Smooth muscle cell (in vitro differentiated cells): ENCODE measurements at regions not wholly inside any gene's neighbourhood (a gene's known extent, or its start where the extent isn't known, plus 50 kb on each side); places are given as distances from the start of the nearest gene placed in this dataset.
A peak's percentile ranks its signal among the peaks of the same experiment; 100 is the strongest.

ENCODE experiments used
- DNase-seq: peaks from one replicate; lab custom pipeline; 2025; ENCODE audit not compliant: unreplicated experiment; lab: John Stamatoyannopoulos, UW
- H2AFZ ChIP-seq: fragments of 200-600 bp; sonication (generic); 2 replicates; pipeline ENCODE4 v1.6.0; 2016; ENCODE audit warnings: antibody characterized with exemption, low read depth, mild to moderate bottlenecking
- H3F3A ChIP-seq: fragments of 200-600 bp; sonication (generic); 2 replicates; pipeline ENCODE4 v1.6.0; 2017; ENCODE audit warnings: antibody characterized with exemption, low read depth
- H3K27ac ChIP-seq: fragments of 200-600 bp; sonication (generic); 2 replicates; pipeline ENCODE4 v1.5.1; 2016; ENCODE audit warnings: low read depth, mild to moderate bottlenecking
- H3K27me3 ChIP-seq: fragments of 200-600 bp; sonication (generic); 2 replicates; pipeline ENCODE4 v1.6.1; 2016; ENCODE audit warnings: low read depth, mild to moderate bottlenecking
- H3K36me3 ChIP-seq: fragments of 200-600 bp; sonication (generic); 2 replicates; pipeline ENCODE4 v1.5.1; 2016; ENCODE audit warnings: low read depth
- H3K4me1 ChIP-seq: fragments of 200-600 bp; sonication (generic); 2 replicates; pipeline ENCODE4 v1.5.1; 2016; ENCODE audit warnings: low read depth
- H3K4me2 ChIP-seq: fragments of 200-600 bp; sonication (generic); 2 replicates; pipeline ENCODE4 v1.6.0; 2016; ENCODE audit warnings: mild to moderate bottlenecking
- H3K4me3 ChIP-seq: fragments of 200-600 bp; sonication (generic); 2 replicates; pipeline ENCODE4 v1.5.1; 2016; ENCODE audit warnings: mild to moderate bottlenecking
- H3K79me2 ChIP-seq: fragments of 200-600 bp; sonication (generic); 2 replicates; pipeline ENCODE4 v1.6.0; 2016; ENCODE audit warnings: low read depth, mild to moderate bottlenecking
- H3K9ac ChIP-seq: fragments of 200-600 bp; sonication (generic); 2 replicates; pipeline ENCODE4 v1.6.0; 2016; ENCODE audit warnings: low read depth
- H3K9me3 ChIP-seq: fragments of 200-600 bp; sonication (generic); replicated peaks from 2 replicates; pipeline ENCODE4 v1.5.1; 2016; ENCODE audit warnings: low read depth
- H4K20me1 ChIP-seq: fragments of 200-600 bp; sonication (generic); 2 replicates; pipeline ENCODE4 v1.6.0; 2016; ENCODE audit warnings: low read depth
- WGBS: methylation state at CpG from one replicate; pipeline ENCODE4 v1.1.7; 2016; ENCODE audit warnings: low lambda C conversion rate; 5-methylcytosine and 5-hydroxymethylcytosine counted together
- TF ChIP-seq, protein P1 (sequence below): fragments of 200-600 bp; sonication (generic); IDR thresholded peaks from 2 replicates; pipeline ENCODE4 v1.5.1; 2017; ENCODE audit warnings: borderline replicate concordance, mild to moderate bottlenecking, antibody characterized with exemption; ENCODE audit not compliant: insufficient read depth, poor library complexity, severe bottlenecking

DNA sequence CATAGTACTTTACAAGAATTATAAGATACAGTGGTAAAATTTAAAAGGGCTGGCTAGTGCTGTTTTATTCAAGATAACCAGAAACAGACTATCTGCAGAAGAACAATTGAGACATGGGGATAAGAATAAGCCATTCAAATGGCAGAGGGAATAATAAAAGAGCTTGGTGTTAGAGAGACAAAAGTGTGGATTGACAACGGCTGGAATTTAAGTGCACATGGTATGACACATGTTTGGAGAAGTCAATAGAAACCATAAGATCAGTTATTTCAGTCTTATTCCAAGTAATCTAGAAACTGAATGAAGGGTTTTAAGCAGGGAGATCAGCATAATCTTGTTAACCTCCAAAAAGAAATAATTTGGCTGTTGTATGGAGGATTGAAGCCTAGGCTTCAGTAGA lies 1205.5 kb upstream of the CITED2 start:
- no peak overlapping the region for H3K27ac ChIP-seq
- H3K4me1 ChIP-seq, result no peaks in the 10 kb centered on the region
- no peaks in the 10 kb centered on the region for H3F3A ChIP-seq
- 76% methylated on average over 1 of the region's 1 CpG for WGBS
- no peaks in the 10 kb centered on the region for H3K27me3 ChIP-seq
- H3K4me2 ChIP-seq, result no peak overlapping the region
- no peaks in the 10 kb centered on the region for H4K20me1 ChIP-seq
- no peaks in the 10 kb centered on the region for H3K36me3 ChIP-seq
- no peaks in the 10 kb centered on the region for H3K9me3 ChIP-seq
- no peak overlapping the region for H2AFZ ChIP-seq
- H3K9ac ChIP-seq, result no peak overlapping the region
- no peaks in the 10 kb centered on the region for H3K79me2 ChIP-seq
- TF ChIP-seq, protein P1, sequence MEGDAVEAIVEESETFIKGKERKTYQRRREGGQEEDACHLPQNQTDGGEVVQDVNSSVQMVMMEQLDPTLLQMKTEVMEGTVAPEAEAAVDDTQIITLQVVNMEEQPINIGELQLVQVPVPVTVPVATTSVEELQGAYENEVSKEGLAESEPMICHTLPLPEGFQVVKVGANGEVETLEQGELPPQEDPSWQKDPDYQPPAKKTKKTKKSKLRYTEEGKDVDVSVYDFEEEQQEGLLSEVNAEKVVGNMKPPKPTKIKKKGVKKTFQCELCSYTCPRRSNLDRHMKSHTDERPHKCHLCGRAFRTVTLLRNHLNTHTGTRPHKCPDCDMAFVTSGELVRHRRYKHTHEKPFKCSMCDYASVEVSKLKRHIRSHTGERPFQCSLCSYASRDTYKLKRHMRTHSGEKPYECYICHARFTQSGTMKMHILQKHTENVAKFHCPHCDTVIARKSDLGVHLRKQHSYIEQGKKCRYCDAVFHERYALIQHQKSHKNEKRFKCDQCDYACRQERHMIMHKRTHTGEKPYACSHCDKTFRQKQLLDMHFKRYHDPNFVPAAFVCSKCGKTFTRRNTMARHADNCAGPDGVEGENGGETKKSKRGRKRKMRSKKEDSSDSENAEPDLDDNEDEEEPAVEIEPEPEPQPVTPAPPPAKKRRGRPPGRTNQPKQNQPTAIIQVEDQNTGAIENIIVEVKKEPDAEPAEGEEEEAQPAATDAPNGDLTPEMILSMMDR, result no peak
- DNase-seq, result no peak
- no peak overlapping the region for H3K4me3 ChIP-seq

DNA sequence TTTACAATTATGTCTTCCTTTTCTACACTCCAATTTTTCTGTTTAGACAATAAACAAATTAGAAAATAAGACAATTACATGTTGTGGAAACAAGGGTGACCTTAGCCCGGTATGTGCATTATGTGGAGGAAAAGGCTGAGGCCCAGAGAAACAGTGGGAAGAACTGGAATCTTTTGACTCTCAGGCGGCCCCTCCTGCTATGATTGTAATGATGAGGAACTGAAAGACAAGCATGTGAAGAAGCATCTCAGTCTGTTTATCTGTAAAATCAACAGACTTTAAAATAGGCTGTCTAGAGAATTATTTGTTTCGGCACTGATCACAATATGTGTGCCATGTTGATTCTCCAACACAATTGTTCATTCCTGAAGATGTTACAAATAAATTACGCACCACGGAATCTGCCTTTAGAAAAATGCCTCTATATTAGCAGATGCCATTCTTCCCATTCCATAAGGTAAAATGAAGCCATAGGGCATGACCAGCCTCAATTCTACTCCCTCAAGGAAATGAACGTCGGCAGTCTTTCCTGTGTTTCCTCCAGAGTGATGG lies 1201.6 kb upstream of the CITED2 start:
- no peaks in the 10 kb centered on the region for H3K4me1 ChIP-seq
- H4K20me1 ChIP-seq, result no peaks in the 10 kb centered on the region
- 90% methylated on average over 7 of the region's 7 CpGs for WGBS
- no peak overlapping the region for H3K4me3 ChIP-seq
- no peak overlapping the region for H3K4me2 ChIP-seq
- no peaks in the 10 kb centered on the region for H3K27me3 ChIP-seq
- H2AFZ ChIP-seq, result no peak overlapping the region
- no peaks in the 10 kb centered on the region for H3K36me3 ChIP-seq
- H3K9ac ChIP-seq, result no peak overlapping the region
- DNase-seq, result no peak
- H3K79me2 ChIP-seq, result no peaks in the 10 kb centered on the region
- no peaks in the 10 kb centered on the region for H3K9me3 ChIP-seq
- no peak overlapping the region for H3K27ac ChIP-seq
- H3F3A ChIP-seq, result no peaks in the 10 kb centered on the region
- TF ChIP-seq, protein P1, result no peak

DNA sequence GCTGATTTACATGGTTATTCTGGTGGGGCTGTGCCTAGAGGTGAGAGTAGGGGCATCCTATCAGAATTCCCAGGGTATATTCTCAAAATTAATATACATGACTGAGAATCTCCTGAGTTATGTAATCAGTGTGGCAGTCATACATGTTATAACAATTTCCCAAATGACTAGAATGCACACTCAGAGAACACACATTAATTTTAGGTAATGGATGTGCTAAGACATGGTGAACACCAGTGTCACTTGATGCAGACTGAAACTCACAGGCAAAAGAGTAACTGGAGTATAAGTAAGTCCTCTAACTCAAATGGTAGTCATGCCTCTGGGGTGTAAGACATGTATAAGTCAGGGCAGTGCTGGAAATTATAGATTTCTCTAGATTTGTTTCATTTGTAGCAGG lies 1198.4 kb upstream of the CITED2 start:
- no peaks in the 10 kb centered on the region for H3K4me1 ChIP-seq
- no peak overlapping the region for H3K4me3 ChIP-seq
- H3K4me2 ChIP-seq, result no peak overlapping the region
- H2AFZ ChIP-seq, result peak overlapping the region; percentile 60
- H3K36me3 ChIP-seq, result no peaks in the 10 kb centered on the region
- no peaks in the 10 kb centered on the region for H3F3A ChIP-seq
- H3K9me3 ChIP-seq, result no peaks in the 10 kb centered on the region
- TF ChIP-seq, protein P1, result no peak
- H3K27me3 ChIP-seq, result no peaks in the 10 kb centered on the region
- DNase-seq, result no peak
- no peaks in the 10 kb centered on the region for H4K20me1 ChIP-seq
- no peak overlapping the region for H3K9ac ChIP-seq
- H3K79me2 ChIP-seq, result no peaks in the 10 kb centered on the region
- H3K27ac ChIP-seq, result peak overlapping the region; percentile 60

DNA sequence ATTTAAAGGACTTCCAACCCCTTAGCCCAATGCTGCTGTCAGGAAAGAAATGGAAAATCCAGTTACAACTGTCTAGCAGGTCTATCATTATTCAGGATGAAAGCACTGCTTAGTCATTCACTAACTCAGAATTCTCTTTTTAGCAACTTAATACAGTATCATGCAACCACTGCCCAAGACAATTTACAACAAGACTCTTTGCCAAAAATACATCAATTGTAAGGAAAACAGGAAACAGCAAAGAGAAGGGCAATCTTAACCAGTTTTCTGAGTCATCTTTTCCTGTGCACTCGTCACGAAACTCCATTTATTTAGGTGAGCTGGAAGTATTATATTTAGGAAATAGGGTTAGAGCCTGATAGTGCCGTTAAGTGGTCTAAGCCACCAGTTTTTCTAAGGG lies 1197.7 kb upstream of the CITED2 start:
- no peaks in the 10 kb centered on the region for H3K27me3 ChIP-seq
- H2AFZ ChIP-seq, result peak overlapping the region; percentile 28
- H4K20me1 ChIP-seq, result no peaks in the 10 kb centered on the region
- peak overlapping the region; percentile 60 for H3K27ac ChIP-seq
- no peaks in the 10 kb centered on the region for H3K4me1 ChIP-seq
- no peak overlapping the region for H3K9ac ChIP-seq
- TF ChIP-seq, protein P1, result no peak
- WGBS, result 24% methylated on average over 3 of the region's 3 CpGs
- no peaks in the 10 kb centered on the region for H3K36me3 ChIP-seq
- H3F3A ChIP-seq, result no peaks in the 10 kb centered on the region
- H3K4me3 ChIP-seq, result no peak overlapping the region
- peak overlapping the region; percentile 23 for H3K4me2 ChIP-seq
- no peak for DNase-seq
- H3K9me3 ChIP-seq, result no peaks in the 10 kb centered on the region
- no peaks in the 10 kb centered on the region for H3K79me2 ChIP-seq
